Endothelial cell (in vitro differentiated cells): ENCODE measurements at regions not wholly inside any gene's neighbourhood (a gene's known extent, or its start where the extent isn't known, plus 50 kb on each side); places are given as distances from the start of the nearest gene placed in this dataset.

Experiments
- DNase-seq: peaks from one replicate; pipeline ENCODE4 v3.0.0; 2021; ENCODE audit warnings: low spot score
- H3K27ac Mint-ChIP-seq: one replicate; pipeline ENCODE4 v1.8.0; 2021; ENCODE audit warnings: mixed read lengths, inconsistent platforms; ENCODE audit not compliant: unreplicated experiment
- H3K27me3 Mint-ChIP-seq: one replicate; pipeline ENCODE4 v1.8.0; 2021; ENCODE audit warnings: mild to moderate bottlenecking, moderate library complexity, mixed read lengths, inconsistent platforms; ENCODE audit not compliant: unreplicated experiment
- H3K36me3 Mint-ChIP-seq: one replicate; pipeline ENCODE4 v1.8.0; 2021; ENCODE audit warnings: mild to moderate bottlenecking, low read depth, mixed read lengths, inconsistent platforms; ENCODE audit not compliant: unreplicated experiment
- H3K4me1 Mint-ChIP-seq: one replicate; pipeline ENCODE4 v1.8.0; 2021; ENCODE audit warnings: mild to moderate bottlenecking, mixed read lengths, inconsistent platforms; ENCODE audit not compliant: unreplicated experiment
- H3K4me3 Mint-ChIP-seq: one replicate; pipeline ENCODE4 v1.8.0; 2021; ENCODE audit warnings: mild to moderate bottlenecking, mixed read lengths, inconsistent platforms; ENCODE audit not compliant: unreplicated experiment
- H3K9me3 Mint-ChIP-seq: one replicate; pipeline ENCODE4 v1.8.0; 2021; ENCODE audit warnings: mixed read lengths, inconsistent platforms; ENCODE audit not compliant: unreplicated experiment
- TF ChIP-seq, protein P1 (sequence below): fragments of 200-600 bp; sonication (generic); IDR thresholded peaks from one replicate; pipeline ENCODE4 v1.5.0; 2021; ENCODE audit warnings: antibody characterized with exemption; ENCODE audit not compliant: unreplicated experiment

GRCh38 chr1:185663332-185663731, 70.9 kb upstream of the HMCN1 start:
- TF ChIP-seq, protein P1, sequence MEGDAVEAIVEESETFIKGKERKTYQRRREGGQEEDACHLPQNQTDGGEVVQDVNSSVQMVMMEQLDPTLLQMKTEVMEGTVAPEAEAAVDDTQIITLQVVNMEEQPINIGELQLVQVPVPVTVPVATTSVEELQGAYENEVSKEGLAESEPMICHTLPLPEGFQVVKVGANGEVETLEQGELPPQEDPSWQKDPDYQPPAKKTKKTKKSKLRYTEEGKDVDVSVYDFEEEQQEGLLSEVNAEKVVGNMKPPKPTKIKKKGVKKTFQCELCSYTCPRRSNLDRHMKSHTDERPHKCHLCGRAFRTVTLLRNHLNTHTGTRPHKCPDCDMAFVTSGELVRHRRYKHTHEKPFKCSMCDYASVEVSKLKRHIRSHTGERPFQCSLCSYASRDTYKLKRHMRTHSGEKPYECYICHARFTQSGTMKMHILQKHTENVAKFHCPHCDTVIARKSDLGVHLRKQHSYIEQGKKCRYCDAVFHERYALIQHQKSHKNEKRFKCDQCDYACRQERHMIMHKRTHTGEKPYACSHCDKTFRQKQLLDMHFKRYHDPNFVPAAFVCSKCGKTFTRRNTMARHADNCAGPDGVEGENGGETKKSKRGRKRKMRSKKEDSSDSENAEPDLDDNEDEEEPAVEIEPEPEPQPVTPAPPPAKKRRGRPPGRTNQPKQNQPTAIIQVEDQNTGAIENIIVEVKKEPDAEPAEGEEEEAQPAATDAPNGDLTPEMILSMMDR = no peak
- no peak overlapping the region for H3K27ac Mint-ChIP-seq
- no peaks in the 10 kb centered on the region for H3K36me3 Mint-ChIP-seq
- no peaks in the 10 kb centered on the region for H3K9me3 Mint-ChIP-seq
- no peak overlapping the region for H3K4me3 Mint-ChIP-seq
- no peak for DNase-seq
- H3K27me3 Mint-ChIP-seq = no peaks in the 10 kb centered on the region
- no peaks in the 10 kb centered on the region for H3K4me1 Mint-ChIP-seq

- Mint-ChIP-seq H3K27me3 (no peaks in the 10 kb centered on the region), H3K36me3 (no peaks in the 10 kb centered on the region), H3K4me1 (no peaks in the 10 kb centered on the region), H3K4me3 (no peak overlapping the region), H3K27ac (no peak overlapping the region), H3K9me3 (no peaks in the 10 kb centered on the region)
- no peak for DNase-seq
- TF ChIP-seq, protein P1 = no peak
These were observed 72.2 kb upstream of the HMCN1 start for GRCh38 chr1:185661971-185662370.

GRCh38 chr1:185656663-185657062, 77.5 kb upstream of the HMCN1 start:
- TF ChIP-seq, protein P1 = no peak
- Mint-ChIP-seq H3K27ac (no peak overlapping the region), H3K4me3 (no peak overlapping the region), H3K36me3 (no peaks in the 10 kb centered on the region), H3K9me3 (no peaks in the 10 kb centered on the region), H3K27me3 (no peaks in the 10 kb centered on the region), H3K4me1 (no peaks in the 10 kb centered on the region)
- DNase-seq = no peak

- H3K27ac Mint-ChIP-seq = no peak overlapping the region
- no peaks in the 10 kb centered on the region for H3K4me1 Mint-ChIP-seq
- H3K27me3 Mint-ChIP-seq = no peaks in the 10 kb centered on the region
- TF ChIP-seq, protein P1 = no peak
- no peaks in the 10 kb centered on the region for H3K9me3 Mint-ChIP-seq
- H3K4me3 Mint-ChIP-seq = no peak overlapping the region
- no peaks in the 10 kb centered on the region for H3K36me3 Mint-ChIP-seq
- no peak for DNase-seq
These were observed 79.3 kb upstream of the HMCN1 start for GRCh38 chr1:185654952-185655314.

DNA sequence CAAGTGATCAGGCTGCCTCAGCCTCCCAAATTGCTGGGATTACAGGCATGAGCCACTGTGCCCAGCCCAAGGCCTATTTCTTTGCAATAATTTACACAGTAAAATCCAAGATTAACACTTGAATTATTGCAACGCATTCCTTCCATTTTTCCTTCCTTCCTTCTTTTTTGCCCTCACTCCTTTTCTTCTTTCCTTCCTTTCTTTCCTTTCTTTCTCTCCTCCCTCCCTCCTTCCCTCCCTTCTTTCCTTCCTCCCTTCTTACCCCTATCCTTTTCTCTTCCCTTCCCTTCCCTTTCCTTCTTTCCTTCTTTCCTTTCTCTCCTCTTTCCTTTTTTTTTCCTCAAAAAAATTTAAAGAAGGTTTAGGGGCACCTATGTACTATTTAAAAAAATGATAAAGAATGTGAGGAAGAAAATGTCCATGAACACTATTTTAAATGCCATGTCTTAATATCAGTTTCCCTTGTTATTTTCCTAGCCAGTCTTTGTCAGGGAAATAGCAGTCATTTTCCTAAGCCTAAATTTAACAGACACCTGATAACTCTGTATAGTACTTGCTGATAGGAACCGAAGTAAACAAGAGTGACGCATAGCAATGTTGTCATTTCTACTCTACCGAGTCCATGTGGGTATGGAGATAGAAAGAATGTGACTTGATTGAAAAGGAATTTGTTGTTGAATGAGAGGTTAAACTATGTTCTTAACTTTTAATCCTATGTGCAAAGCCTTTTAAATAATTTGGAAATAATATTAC, 79.8 kb upstream of the HMCN1 start:
- Mint-ChIP-seq H3K4me1 (no peaks in the 10 kb centered on the region), H3K36me3 (no peaks in the 10 kb centered on the region), H3K27ac (no peak overlapping the region), H3K27me3 (no peaks in the 10 kb centered on the region), H3K4me3 (no peak overlapping the region), H3K9me3 (no peaks in the 10 kb centered on the region)
- DNase-seq = no peak
- TF ChIP-seq, protein P1 = no peak
